Adipose tissue (tissue), 3 donors: ENCODE measurements at regions not wholly inside any gene's neighbourhood (a gene's known extent, or its start where the extent isn't known, plus 50 kb on each side); places are given as distances from the start of the nearest gene placed in this dataset.

Source experiments
- H3K27ac ChIP-seq: one replicate; pipeline ENCODE4 v1.5.1; 2013; ENCODE audit warnings: low read depth, low read length
- WGBS, 3 donors: extraction: QIAGEN DNeasy Blood & Tissue Kit; methylation state at CpG; one replicate each; pipeline ENCODE4 v1.1.7; 2013; 5-methylcytosine and 5-hydroxymethylcytosine counted together
- donor health status: healthy with polysubstance abuse.
- donor health status: Bipolar disorder and iron deficiency.
- donor health status: healthy.

DNA sequence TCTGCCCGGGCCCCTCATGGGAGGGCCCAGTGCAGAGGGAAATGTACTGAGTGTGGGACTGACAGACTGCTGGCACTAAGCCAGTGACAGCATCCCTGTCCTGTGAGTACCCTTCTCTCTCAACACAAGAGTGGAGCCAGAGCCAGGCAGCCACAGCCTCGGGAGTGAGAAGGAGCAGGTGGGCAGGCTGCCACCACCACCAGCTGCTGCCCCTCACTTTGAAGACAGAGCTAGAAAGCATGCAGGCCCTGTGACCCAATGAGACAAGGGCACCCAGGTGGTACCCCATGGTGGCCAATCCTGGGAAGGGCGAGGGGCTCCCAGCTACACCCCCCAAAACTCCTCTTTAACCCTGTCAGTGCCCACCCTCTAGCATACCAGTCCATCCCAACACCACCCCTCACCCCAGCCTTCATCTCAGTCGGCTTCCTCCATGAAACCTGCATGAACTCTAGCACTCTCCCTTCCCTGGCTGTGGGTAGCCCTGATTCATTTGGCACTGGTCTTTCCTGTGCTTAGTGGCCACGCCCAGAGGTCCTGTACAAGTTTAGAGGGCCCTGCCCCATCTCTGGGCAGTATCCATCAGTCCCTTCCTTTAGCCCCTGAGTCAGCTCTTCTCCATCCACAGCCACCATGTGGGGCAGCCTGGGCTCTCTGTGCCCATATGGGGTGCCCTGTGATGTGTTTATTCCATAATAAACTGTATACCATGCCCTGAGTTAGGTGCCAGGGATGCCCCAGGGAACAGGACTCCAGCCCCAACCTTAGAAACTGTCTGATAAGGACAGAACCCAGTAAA is 207.0 kb upstream of the ZMIZ1 start:
- no peak overlapping the region for H3K27ac ChIP-seq
- WGBS, 3 donors = 72 to 79% (median 76%) methylated on average over 5 of the region's 5 CpGs

DNA sequence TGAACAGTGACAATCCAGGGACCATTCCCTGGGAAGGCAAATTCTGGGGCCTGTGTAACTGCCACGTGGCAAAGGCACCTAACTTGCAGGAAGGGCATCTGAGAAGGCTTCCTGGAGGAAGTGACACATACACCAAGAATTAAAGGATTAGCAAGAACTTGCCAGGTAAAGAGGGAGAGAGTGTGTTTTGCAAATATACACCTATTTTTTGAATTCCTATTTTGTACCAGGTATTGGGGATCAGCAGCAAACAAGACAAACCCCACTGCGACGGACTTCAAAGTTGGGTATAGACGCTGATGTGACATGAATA is 206.5 kb upstream of the ZMIZ1 start:
- no peak overlapping the region for H3K27ac ChIP-seq
- WGBS, 3 donors = 75 to 80% (median 79%) methylated on average over 4 of the region's 4 CpGs

DNA sequence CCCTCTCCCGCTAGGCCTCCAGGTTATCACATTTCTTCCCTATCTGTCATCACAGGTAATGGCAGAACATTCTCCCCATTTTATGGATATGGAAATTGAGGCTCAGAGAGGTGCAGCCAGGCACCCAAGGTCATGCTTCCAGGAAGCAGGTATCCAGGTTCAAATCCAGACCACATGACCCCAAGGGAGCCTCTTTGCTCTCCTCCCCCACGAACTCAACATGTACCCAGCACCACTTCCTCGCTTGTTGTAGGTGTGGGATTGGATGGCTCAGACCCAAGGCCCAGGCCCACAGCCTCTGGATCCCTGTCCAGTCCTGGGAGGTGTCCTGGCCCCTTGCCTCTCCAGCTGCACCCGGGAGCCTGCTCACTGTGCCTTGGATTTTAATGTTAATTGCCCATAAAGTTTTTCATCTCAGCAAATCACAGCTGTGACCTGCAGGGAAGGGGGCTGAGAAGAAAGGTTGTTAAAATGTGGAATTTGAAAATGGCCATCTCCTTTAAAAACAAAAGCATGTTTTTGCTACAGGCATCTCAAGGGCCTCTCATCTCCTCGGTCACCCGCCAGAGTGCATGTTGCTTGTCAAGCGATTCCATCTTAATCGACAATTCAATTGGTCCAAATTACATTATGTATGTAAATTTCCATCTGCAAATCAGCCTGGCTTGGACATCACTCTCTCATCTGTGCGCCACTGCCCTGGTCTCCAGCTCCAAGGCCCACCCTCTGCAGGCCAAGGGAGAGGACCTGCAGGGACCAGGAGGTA is 205.4 kb upstream of the ZMIZ1 start:
- WGBS, 3 donors = 88 to 95% (median 90%) methylated on average over 9 of the region's 9 CpGs
- H3K27ac ChIP-seq = no peak overlapping the region

DNA sequence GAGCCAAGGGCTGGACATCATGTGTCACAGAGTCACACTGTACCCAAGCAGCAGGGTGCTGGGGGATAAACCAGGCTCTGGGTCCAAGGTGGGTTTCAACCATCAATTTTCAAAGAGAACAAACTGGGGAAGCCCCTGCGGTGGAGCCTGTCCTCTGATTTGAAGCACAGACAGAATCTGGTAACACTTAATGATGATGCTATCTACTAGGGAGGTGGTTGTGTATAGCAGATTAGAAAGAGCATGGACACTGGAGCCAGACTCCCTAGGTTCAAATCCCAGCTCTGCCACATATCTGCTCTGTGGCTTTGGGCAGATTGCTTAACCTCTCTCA is 204.9 kb upstream of the ZMIZ1 start:
- WGBS, 3 donors = 94 to 100% (median 100%) methylated on average over 1 of the region's 1 CpG
- H3K27ac ChIP-seq = no peak overlapping the region

DNA sequence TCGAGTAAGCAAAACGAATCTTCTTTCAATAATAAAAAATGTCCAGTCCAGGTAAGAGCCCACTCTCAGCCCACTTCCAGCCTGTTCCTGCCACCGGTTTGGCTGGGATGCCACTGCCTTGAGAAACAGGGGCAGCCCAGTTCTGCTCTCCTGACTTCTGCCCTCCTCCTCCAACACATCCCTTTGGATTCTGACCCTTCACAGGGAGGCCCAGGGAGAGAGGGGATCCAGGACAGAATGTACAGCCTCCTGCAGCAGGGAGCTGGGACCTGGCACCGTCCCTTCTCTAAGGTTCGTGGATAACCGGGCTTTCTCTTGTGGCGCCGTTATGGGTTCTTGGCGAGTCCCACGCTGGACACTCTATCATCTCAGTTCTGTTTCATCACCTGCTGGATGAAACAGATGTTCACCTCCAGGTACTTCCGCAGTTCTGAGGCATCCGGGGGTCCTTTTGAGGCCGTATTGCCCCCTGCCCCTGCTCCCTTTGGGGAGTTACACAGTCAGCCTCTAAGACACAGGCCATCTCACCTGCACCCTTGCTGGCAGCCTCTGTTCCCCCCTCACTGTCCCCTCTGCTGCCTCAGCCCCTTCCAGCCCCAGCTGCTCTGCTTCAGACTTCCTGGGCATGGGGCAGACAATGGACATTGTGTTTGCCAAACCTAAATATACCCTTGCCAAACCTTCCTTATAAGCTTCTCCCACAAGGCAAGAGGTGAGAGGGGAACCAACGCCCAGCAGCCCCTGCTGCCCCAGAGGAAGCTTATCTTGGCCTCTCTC is 203.8 kb upstream of the ZMIZ1 start:
- WGBS, 3 donors = 88 to 89% (median 89%) methylated on average over 14 of the region's 14 CpGs
- no peak overlapping the region for H3K27ac ChIP-seq

DNA sequence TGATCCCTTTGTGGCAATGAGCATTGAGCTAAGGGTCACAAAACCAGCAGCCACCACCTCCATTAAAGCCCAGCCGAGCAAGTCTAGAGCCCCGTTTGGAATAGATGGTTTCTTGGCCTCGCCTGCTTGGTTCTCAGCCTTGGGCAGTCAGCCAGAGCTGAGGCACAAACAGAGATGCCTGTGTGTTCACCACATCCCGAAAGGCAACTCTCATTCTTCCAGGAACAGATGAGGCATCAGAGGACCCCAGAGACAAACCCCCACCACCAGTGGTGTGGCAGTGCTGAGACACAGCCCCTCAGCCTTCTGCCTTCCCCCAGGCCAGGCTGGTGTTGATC is 203.3 kb upstream of the ZMIZ1 start:
- WGBS, 3 donors = 24 to 57% (median 56%) methylated on average over 4 of the region's 4 CpGs
- H3K27ac ChIP-seq = no peak overlapping the region

DNA sequence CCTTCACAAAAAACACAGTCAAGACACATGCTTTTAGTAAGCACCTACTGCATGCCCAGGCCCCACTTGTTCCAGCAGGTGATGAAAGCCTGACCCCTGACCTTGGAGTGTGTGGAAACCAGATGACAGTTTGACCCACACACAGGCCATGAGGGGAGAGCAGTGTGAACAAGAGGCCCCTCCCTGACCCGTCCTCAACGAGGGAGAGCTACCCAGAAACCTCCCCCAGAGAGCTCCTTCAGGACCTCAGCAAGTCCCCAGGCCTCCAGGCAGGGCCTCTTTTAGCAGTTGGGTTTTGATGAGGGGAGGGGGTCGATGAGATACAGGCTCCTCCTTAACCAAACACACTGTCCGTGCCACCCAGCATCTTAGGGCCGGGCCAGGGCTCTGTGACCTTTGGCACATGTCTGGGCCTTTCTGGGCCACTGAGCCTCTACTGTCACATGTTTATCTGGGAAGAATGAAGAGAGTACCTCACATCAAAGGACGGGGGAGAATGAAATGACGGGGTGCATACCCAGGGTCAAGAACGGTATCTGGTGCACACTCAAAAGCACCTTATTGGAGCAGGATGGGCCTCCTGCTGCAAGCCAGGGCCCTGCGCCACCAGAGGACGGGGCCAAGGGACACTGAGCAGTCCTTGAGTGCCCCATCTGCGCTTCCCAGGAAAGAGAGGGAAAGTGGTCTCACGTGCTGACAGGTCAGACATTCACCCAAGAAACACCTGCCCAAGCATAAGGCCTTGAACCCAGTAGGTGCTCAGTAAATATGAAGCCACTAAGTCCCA is 202.6 kb upstream of the ZMIZ1 start:
- WGBS, 3 donors = 89 to 94% (median 93%) methylated on average over 12 of the region's 12 CpGs
- H3K27ac ChIP-seq = no peak overlapping the region

DNA sequence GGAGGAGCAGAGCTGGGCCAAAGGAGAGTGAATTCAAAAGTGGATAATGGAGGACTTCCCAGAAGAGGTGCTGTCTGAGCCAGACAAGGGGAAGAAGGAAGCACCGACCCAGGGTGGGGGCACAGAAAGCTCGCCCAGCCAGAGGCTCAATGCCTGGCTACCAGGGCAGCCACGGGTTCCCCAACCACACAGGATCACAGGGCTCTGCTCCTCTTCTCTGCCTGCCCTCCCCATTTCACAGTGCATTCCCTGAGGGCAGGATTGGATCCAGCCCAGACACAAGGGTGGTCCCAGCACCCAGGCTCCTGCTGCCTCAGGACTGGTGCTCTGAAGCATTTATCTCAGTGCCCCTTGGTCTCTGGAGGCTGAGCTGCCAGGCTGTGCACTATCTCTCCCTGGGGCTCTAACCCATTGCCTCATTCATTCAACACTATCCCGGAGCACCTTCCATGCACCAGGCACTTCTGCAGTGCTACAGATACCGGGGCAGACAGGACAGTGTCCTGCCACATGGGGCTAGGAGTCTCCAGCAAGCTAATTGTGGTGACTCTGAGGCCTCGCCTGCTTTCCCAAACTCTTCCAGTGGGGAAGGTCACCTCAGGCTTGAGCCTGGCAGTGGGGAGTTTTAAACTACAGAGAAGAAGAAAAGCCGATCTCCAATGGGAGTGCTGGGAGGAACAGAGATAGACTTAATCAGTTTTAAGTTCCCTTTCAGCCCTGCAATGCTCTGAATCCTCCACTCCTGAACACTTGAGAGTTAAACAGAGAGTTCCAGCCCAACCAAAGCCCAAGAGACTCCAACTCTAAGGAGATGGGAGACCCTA is 201.8 kb upstream of the ZMIZ1 start:
- WGBS, 3 donors = 91 to 94% (median 91%) methylated on average over 7 of the region's 7 CpGs
- no peak overlapping the region for H3K27ac ChIP-seq

DNA sequence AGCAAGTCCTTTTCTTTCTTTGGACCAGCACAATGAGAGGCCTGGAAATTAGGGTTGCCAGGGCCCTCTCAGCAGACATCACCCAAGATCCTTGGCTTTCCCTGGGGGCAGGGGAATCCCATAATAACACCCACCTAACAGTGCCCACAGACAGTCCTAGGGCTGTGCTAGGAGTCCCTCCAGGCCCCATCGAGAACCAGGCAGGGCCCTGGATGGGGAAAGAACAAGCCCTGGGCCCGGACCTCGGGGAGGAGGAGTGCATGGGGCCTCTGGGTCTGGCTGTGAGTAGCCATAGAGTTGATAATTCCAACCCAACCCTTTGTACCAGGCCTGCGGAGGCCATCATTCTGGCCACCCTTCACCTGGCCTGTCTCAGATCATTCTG is 201.2 kb upstream of the ZMIZ1 start:
- H3K27ac ChIP-seq = no peak overlapping the region
- 92 to 93% (median 93%) methylated on average over 4 of the region's 4 CpGs for WGBS, 3 donors

DNA sequence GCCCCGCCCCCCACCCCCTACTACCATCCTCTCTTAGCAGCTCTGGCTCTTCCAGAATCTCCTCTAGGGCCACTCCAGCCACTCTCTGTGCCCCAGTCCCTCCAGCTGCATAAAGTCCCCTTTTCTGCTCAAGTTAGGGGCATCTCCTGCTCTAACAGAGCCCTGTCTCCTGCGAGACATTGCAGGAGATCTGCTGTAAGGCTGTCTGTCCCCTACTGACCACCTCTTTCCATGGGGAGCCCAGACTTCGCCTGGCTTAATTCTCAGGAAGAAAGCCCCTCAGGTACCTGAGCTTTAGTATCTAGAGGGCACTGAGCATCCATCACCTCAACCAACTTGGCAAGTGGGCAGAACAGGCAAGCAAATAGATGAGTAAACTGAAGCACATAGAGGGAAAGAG is 200.7 kb upstream of the ZMIZ1 start:
- WGBS, 3 donors = 95 to 96% (median 96%) methylated on average over 3 of the region's 3 CpGs

DNA sequence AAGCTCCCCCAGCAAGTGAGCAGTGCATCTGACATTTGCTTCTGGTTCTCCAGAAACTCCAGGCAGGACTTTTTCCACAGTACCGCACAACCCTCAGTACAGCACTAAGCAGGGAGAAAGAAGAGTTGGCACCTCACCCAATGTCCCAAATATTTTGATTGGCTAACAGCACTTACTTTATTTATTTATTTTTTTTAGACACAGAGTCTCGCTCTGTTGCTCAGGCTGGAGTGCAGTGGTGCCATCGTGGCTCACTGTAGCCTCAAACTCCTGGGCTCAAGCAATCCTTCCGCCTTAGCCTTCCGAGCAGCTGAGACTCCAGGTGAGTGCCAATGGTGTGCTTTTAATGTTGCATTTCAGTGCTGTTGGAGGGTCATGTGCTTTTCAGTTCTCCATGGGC is 200.3 kb upstream of the ZMIZ1 start:
- 84 to 94% (median 86%) methylated on average over 5 of the region's 5 CpGs for WGBS, 3 donors
- no peak overlapping the region for H3K27ac ChIP-seq

More for the DNA sequence above, 200.7 kb upstream of the ZMIZ1 start:
- H3K27ac ChIP-seq = no peak overlapping the region

DNA sequence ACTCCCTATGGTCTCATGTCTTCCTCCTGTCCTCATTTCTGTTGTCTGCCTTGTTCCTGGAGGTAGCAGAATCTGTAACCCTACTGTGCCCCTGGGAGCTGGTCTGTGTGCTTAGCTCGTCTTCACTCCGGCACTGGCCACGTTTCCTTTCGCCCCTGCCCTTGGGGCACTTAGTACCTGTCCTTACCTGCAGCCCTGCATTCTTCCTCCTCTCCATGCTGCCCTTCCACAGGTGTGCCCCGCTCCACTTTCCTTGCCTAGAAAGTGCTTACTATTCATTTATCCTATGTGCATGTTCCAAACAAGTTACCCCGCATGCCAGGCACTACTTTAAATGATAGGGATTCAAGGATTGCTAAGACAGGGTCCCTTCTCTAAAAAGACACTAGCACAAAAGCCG is 199.9 kb upstream of the ZMIZ1 start:
- 95 to 97% (median 95%) methylated on average over 7 of the region's 7 CpGs for WGBS, 3 donors

DNA sequence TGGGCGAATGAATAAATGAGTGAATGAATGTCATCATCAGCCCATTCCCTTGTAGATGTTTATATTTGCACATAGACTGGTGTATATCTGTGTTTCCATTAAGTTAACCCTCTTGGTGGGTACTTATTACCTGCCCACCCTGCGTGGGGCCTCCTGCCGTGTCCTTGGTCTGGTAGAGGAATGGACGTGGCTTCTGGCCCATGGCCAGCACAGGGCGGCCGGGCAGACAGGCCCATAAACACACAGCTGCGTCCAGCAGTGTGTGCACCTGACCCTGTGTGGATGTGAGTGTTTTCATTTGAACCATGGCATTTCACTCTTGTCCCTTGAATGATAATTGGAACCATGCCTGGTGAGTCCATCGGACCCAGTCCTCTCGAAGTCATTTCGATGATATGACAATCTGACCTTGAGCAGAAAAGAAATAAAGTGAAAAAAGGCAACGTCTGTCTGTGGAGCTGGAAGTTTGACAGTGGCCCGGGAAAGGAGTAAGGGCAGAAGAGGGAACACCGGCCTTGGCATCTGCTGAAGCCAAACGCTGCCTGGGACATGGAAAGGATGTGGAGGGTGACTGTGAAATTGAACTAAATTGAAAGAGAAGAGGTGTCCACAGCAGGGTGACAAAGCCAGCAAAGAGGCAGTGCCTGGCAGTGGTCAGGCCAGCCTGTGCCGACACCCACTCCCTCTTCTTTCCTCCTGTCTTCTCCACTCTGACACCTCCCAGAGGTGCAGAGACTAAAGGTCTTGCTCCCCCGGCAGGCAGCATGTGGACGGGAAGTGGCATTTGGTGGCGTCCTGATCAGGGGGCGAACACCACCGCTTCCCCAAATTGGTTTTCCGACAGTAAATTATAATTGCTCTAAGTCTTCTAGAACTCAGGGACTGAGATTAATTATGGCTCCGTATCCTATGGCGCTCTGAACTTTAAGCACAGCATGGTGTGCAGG is 199.0 kb upstream of the ZMIZ1 start:
- no peak overlapping the region for H3K27ac ChIP-seq
- 59 to 76% (median 73%) methylated on average over 23 of the region's 23 CpGs for WGBS, 3 donors

More for the DNA sequence above, 199.9 kb upstream of the ZMIZ1 start:
- H3K27ac ChIP-seq = no peak overlapping the region

DNA sequence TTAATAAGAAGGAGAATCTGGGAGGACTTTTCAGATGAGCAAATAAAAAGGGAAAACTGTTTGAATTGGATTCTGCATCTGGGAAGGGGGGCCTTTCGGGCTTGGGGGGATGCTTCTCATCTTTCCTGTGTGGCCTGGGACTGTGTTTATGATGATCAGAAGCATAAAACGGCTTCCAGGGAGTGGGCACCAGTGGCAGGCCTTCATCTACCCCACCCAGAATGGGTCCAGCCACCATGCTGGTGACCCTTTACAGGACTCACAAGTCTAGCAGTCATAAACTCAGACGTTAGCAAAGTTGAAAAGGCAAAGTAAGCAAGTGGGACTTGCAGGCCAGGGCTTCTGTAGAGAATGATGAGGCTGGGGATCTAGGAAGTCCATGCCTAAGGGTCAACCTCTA is 198.3 kb upstream of the ZMIZ1 start:
- 78 to 87% (median 79%) methylated on average over 3 of the region's 3 CpGs for WGBS, 3 donors
- H3K27ac ChIP-seq = no peak overlapping the region

DNA sequence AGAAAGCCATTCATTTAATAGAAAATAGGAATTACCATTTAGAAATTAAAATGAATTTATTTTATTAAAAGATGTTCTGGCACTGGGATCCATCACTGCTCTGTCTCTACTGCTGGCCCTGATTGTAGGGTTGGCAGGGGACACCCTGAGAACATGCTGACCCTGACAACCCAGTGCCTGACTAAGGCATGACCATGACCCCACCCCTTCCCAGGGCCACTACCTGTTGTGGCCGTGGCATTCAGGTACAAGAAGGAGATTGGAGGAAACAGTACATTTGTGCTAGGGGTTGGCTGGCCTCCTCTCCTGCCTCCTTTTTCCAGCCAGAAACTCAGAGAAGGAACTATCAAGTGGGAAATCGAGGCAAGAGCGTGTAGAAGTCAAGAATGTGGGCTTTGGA is 197.0 kb upstream of the ZMIZ1 start:
- 94 to 99% (median 95%) methylated on average over 3 of the region's 3 CpGs for WGBS, 3 donors
- no peak overlapping the region for H3K27ac ChIP-seq

DNA sequence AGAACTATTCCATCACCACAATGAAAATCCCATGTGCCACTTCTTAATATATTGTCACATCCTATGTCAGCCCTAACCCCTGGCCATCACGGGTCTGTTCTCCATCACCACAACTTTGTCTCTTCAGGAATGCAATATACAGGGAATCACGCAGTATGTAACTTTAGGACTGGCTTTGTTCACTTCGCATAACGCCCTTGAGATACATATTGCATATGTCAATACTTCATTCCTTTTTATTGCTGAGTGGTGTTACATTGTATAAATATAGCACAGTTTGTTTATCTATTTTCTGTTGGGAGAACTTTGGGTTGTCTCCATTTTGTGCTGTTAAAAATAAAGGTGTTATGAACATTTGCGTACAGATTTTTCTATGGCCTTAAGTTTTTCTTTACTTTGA is 195.4 kb upstream of the ZMIZ1 start:
- WGBS, 3 donors = 92 to 96% (median 95%) methylated on average over 5 of the region's 5 CpGs
- H3K27ac ChIP-seq = no peak overlapping the region

DNA sequence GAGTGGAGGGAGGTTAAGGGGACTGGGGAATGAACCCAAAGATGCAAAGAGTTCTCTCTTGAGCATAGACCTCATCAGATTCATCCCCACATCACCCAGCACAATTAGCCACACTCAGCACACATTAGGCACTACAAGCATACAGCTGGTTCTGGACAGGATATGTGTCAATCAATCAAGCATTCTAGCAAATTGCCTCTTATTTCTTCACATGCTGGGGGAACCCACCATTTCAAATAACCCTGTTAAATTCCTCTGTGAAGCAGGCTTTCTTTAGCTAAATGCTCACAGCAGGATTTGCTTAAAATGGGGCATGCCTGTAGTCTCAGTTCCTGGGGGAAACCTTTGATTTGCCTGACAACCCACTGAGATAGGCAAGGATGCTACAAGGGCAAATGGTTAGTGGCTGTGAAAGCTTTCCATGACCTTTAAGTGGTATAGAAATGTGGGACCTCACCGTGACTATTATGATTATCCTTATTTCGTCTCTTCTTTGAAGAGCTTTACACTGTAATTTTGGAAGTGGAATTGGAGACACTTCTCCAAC is 193.4 kb upstream of the ZMIZ1 start:
- WGBS, 3 donors = 88 to 93% (median 92%) methylated on average over 2 of the region's 2 CpGs
- no peak overlapping the region for H3K27ac ChIP-seq
